ENCODE measurements at regions not wholly inside any gene's neighbourhood (a gene's known extent, or its start where the extent isn't known, plus 50 kb on each side); places are given as distances from the start of the nearest gene placed in this dataset.

GRCh38 chr7:66418537-66418936 lies 210.1 kb upstream of the KCTD7 start:
- TF ChIP-seq CTCF (IDR thresholded peaks at IDR 0.05) (no peak), POLR2A (IDR thresholded peaks at IDR 0.05) (no peak)
